Esophagus muscularis mucosa (tissue), 4 donors: ENCODE measurements at regions not wholly inside any gene's neighbourhood (a gene's known extent, or its start where the extent isn't known, plus 50 kb on each side); places are given as distances from the start of the nearest gene placed in this dataset.

Experiments
- CTCF ChIP-seq, 3 experiments: fragments of 200-600 bp in 2 of 3; fragments of 450-650 bp in 1 of 3; sonication (generic) in 2 of 3; IDR thresholded peaks; one replicate each; pipeline ENCODE4 v1.5.1; 2017 to 2019; ENCODE audit warnings: antibody characterized with exemption in 3 of 3, mild to moderate bottlenecking in 2 of 3, moderate library complexity in 1 of 3
- EP300 ChIP-seq: sonication (generic); formaldehyde crosslinking; IDR thresholded peaks from one replicate; pipeline ENCODE4 v1.6.1; 2017; ENCODE audit warnings: antibody characterized with exemption
- POLR2A ChIP-seq: fragments of 450-650 bp; IDR thresholded peaks from one replicate; pipeline ENCODE4 v1.6.1; 2017; ENCODE audit warnings: antibody characterized with exemption, moderate library complexity, mild to moderate bottlenecking, low read depth

GRCh38 chr2:41803361-41803760 is 244.5 kb upstream of the PKDCC start:
- TF ChIP-seq CTCF (IDR thresholded peaks at IDR 0.05) (no peak), POLR2A (no peak), EP300 (no peak)
